ENCODE measurements at regions not wholly inside any gene's neighbourhood (a gene's known extent, or its start where the extent isn't known, plus 50 kb on each side); places are given as distances from the start of the nearest gene placed in this dataset.

DNA sequence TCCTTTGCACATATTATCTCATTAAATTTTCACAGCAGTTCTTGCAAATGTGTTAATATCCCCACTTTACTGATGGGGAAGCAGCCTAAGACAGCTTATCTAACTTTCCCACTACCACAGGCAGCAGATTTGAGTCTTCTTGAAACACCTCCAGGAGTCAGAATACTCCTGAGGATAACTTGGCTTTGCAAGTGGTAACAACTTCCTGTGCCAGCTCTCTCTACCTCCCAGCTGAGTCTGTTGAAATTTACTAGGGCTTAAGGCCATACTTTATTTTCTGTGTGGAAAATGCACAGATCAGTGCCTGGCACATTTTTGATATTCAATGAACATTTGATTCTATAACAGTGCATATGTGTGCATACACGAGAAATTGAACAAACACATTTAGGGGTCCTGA is 136.1 kb upstream of the COBL start:
- CTCF ChIA-PET, result no interaction called here
- Histone ChIP-seq H3K4me1 (replicated peaks; ENCODE audit: insufficient read depth) (no peaks in the 10 kb centered on the region), H3K4me2 (no peak overlapping the region), H3K9me2 (ENCODE audit: insufficient read depth) (no peaks in the 10 kb centered on the region; the same call in 1 of the 2 replicates), H3K4me3 (no peak overlapping the region), H3K27me3 (ENCODE audit: insufficient read depth, low read depth) (peaks cover 91% of the 10 kb centered on the region), H4K20me1 (ENCODE audit: insufficient read depth) (no peaks in the 10 kb centered on the region), H3K9me3 (ENCODE audit: insufficient read depth, low read depth) (peaks cover 5% of the 10 kb centered on the region; the same call in 1 of the 2 replicates), H3K79me2 (ENCODE audit: low read depth) (no peaks in the 10 kb centered on the region), H3F3A (ENCODE audit: insufficient read depth, low read depth) (no peaks in the 10 kb centered on the region), H3K36me3 (ENCODE audit: low read depth) (no peaks in the 10 kb centered on the region), H3K27ac (no peak overlapping the region), H2AFZ (no peak overlapping the region)
- TF ChIP-seq EZH2 (IDR thresholded peaks at IDR 0.05; ENCODE audit: low read depth), result no peak
- TF ChIP-seq, protein P1, sequence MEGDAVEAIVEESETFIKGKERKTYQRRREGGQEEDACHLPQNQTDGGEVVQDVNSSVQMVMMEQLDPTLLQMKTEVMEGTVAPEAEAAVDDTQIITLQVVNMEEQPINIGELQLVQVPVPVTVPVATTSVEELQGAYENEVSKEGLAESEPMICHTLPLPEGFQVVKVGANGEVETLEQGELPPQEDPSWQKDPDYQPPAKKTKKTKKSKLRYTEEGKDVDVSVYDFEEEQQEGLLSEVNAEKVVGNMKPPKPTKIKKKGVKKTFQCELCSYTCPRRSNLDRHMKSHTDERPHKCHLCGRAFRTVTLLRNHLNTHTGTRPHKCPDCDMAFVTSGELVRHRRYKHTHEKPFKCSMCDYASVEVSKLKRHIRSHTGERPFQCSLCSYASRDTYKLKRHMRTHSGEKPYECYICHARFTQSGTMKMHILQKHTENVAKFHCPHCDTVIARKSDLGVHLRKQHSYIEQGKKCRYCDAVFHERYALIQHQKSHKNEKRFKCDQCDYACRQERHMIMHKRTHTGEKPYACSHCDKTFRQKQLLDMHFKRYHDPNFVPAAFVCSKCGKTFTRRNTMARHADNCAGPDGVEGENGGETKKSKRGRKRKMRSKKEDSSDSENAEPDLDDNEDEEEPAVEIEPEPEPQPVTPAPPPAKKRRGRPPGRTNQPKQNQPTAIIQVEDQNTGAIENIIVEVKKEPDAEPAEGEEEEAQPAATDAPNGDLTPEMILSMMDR (conservative IDR thresholded peaks at IDR 0.05), result no peak
- POLR2A ChIA-PET (ENCODE audit: unreplicated experiment), result no interaction called here
- no TSS peak for BruUV-seq (replicated peaks)
- no peak for DNase-seq
- intact Hi-C loops (cut with micrococcal nuclease; ENCODE audit: unreplicated experiment), result no loop called here

GRCh38 chr7:51451751-51452476 is 135.3 kb upstream of the COBL start:
- no peak overlapping the region for H2AFZ ChIP-seq
- peaks cover 5% of the 10 kb centered on the region; the same call in 1 of the 2 replicates for H3K9me3 ChIP-seq (ENCODE audit: insufficient read depth, low read depth)
- BruUV-seq (replicated peaks), result no TSS peak
- H3K4me3 ChIP-seq, result no peak overlapping the region
- no peaks in the 10 kb centered on the region for H3K79me2 ChIP-seq (ENCODE audit: low read depth)
- H3K27ac ChIP-seq, result no peak overlapping the region
- DNase-seq, result no peak
- POLR2A ChIA-PET (ENCODE audit: unreplicated experiment), result no interaction called here
- intact Hi-C loops (cut with micrococcal nuclease; ENCODE audit: unreplicated experiment), result no loop called here
- H3K4me1 ChIP-seq (replicated peaks; ENCODE audit: insufficient read depth), result no peaks in the 10 kb centered on the region
- no peaks in the 10 kb centered on the region for H4K20me1 ChIP-seq (ENCODE audit: insufficient read depth)
- H3F3A ChIP-seq (ENCODE audit: insufficient read depth, low read depth), result no peaks in the 10 kb centered on the region
- CTCF ChIA-PET, result no interaction called here
- no peak for TF ChIP-seq EZH2 (IDR thresholded peaks at IDR 0.05; ENCODE audit: low read depth)
- TF ChIP-seq, protein P1 (conservative IDR thresholded peaks at IDR 0.05), result no peak; the same call in 1 of the 2 replicates
- no peaks in the 10 kb centered on the region; the same call in 1 of the 2 replicates for H3K9me2 ChIP-seq (ENCODE audit: insufficient read depth)
- peaks cover 91% of the 10 kb centered on the region for H3K27me3 ChIP-seq (ENCODE audit: insufficient read depth, low read depth)
- H3K36me3 ChIP-seq (ENCODE audit: low read depth), result no peaks in the 10 kb centered on the region
- no peak overlapping the region for H3K4me2 ChIP-seq

- H3F3A ChIP-seq (ENCODE audit: insufficient read depth, low read depth), result no peaks in the 10 kb centered on the region
- peaks cover 92% of the 10 kb centered on the region for H3K27me3 ChIP-seq (ENCODE audit: insufficient read depth, low read depth)
- H2AFZ ChIP-seq, result no peak overlapping the region
- CTCF ChIA-PET, result no interaction called here
- H3K9me2 ChIP-seq (ENCODE audit: insufficient read depth), result no peaks in the 10 kb centered on the region; the same call in 1 of the 2 replicates
- TF ChIP-seq, protein P1 (conservative IDR thresholded peaks at IDR 0.05), result no peak
- H3K79me2 ChIP-seq (ENCODE audit: low read depth), result no peaks in the 10 kb centered on the region
- POLR2A ChIA-PET (ENCODE audit: unreplicated experiment), result no interaction called here
- no peak for DNase-seq
- intact Hi-C loops (cut with micrococcal nuclease; ENCODE audit: unreplicated experiment), result no loop called here
- H4K20me1 ChIP-seq (ENCODE audit: insufficient read depth), result no peaks in the 10 kb centered on the region
- H3K4me1 ChIP-seq (replicated peaks; ENCODE audit: insufficient read depth), result no peaks in the 10 kb centered on the region
- BruUV-seq (replicated peaks), result no TSS peak
- no peak overlapping the region for H3K27ac ChIP-seq
- H3K36me3 ChIP-seq (ENCODE audit: low read depth), result no peaks in the 10 kb centered on the region
- H3K4me3 ChIP-seq, result no peak overlapping the region
- H3K9me3 ChIP-seq (ENCODE audit: insufficient read depth, low read depth), result peaks cover 5% of the 10 kb centered on the region; the same call in 1 of the 2 replicates
- no peak overlapping the region for H3K4me2 ChIP-seq
Observed at GRCh38 chr7:51450541-51450940, 133.9 kb upstream of the COBL start.
